Neutrophil (primary cell): ENCODE measurements at regions not wholly inside any gene's neighbourhood (a gene's known extent, or its start where the extent isn't known, plus 50 kb on each side); places are given as distances from the start of the nearest gene placed in this dataset.

ENCODE experiments used
- H3K27ac ChIP-seq: fragments of 200-600 bp; sonication (generic); 2 replicates; pipeline ENCODE4 v1.5.1; 2016; ENCODE audit warnings: mild to moderate bottlenecking, moderate library complexity
- H3K27me3 ChIP-seq: fragments of 200-600 bp; sonication (generic); 2 replicates; pipeline ENCODE4 v1.6.0; 2016; ENCODE audit warnings: mild to moderate bottlenecking
- H3K36me3 ChIP-seq: fragments of 200-600 bp; sonication (generic); 2 replicates; pipeline ENCODE4 v1.5.1; 2017
- H3K4me1 ChIP-seq, 2 experiments: fragments of 200-600 bp in 1 of 2; sonication (generic) in 1 of 2; 1 replicate in 1 of 2; 2 replicates in 1 of 2; pipeline versions ENCODE4 v1.5.1 to v1.6.1; 2013 to 2016; ENCODE audit warnings: low read depth in 1 of 2, low read length in 1 of 2, mild to moderate bottlenecking in 1 of 2, moderate library complexity in 1 of 2; ENCODE audit not compliant: control insufficient read depth in 1 of 2, insufficient read depth in 1 of 2
- H3K4me3 ChIP-seq, 2 experiments: fragments of 200-600 bp in 1 of 2; sonication (generic) in 1 of 2; 1 replicate in 1 of 2; 2 replicates in 1 of 2; pipeline ENCODE4 v1.5.1; 2013 to 2016; ENCODE audit warnings: low read depth in 1 of 2, low read length in 1 of 2, mild to moderate bottlenecking in 1 of 2, moderate library complexity in 1 of 2
- H3K9me3 ChIP-seq: fragments of 200-600 bp; sonication (generic); 2 replicates; pipeline ENCODE4 v1.5.1; 2016
- CTCF ChIP-seq: fragments of 200-600 bp; sonication (generic); IDR thresholded peaks from 2 replicates; pipeline ENCODE4 v1.5.1; 2016; ENCODE audit warnings: antibody characterized with exemption

- no peaks in the 10 kb centered on the region for H3K27me3 ChIP-seq
- no peaks in the 10 kb centered on the region for H3K9me3 ChIP-seq
- no peak for TF ChIP-seq CTCF
- no peaks in the 10 kb centered on the region for H3K36me3 ChIP-seq
- no peak overlapping the region for H3K27ac ChIP-seq
- no peak overlapping the region for H3K4me3 ChIP-seq
- no peaks in the 10 kb centered on the region for H3K4me1 ChIP-seq
Observed at GRCh38 chr5:88117546-88117945, 151.1 kb downstream of the TMEM161B start.

- Histone ChIP-seq H3K27me3 (no peaks in the 10 kb centered on the region), H3K4me3 (no peak overlapping the region)
- no peak for TF ChIP-seq CTCF
Observed at GRCh38 chr5:88116396-88116795, 152.2 kb downstream of the TMEM161B start.

GRCh38 chr5:88115211-88115610 is 153.4 kb downstream of the TMEM161B start:
- no peaks in the 10 kb centered on the region for H3K36me3 ChIP-seq
- TF ChIP-seq CTCF = no peak
- H3K4me1 ChIP-seq = no peaks in the 10 kb centered on the region
- H3K9me3 ChIP-seq = no peaks in the 10 kb centered on the region
- H3K27ac ChIP-seq = no peak overlapping the region
- no peak overlapping the region for H3K4me3 ChIP-seq
- no peaks in the 10 kb centered on the region for H3K27me3 ChIP-seq

More at GRCh38 chr5:88116396-88116795, 152.2 kb downstream of the TMEM161B start:
- no peak overlapping the region for H3K27ac ChIP-seq
- no peaks in the 10 kb centered on the region for H3K4me1 ChIP-seq
- no peaks in the 10 kb centered on the region for H3K36me3 ChIP-seq
- no peaks in the 10 kb centered on the region for H3K9me3 ChIP-seq

GRCh38 chr5:88113429-88113828 is 155.2 kb downstream of the TMEM161B start:
- H3K36me3 ChIP-seq = no peaks in the 10 kb centered on the region
- no peaks in the 10 kb centered on the region for H3K9me3 ChIP-seq
- H3K4me1 ChIP-seq = no peaks in the 10 kb centered on the region
- H3K4me3 ChIP-seq = no peak overlapping the region
- no peak overlapping the region for H3K27ac ChIP-seq
- TF ChIP-seq CTCF = no peak
- H3K27me3 ChIP-seq = no peaks in the 10 kb centered on the region

- no peak overlapping the region for H3K4me3 ChIP-seq
- no peak overlapping the region for H3K27ac ChIP-seq
- H3K9me3 ChIP-seq = no peaks in the 10 kb centered on the region
- no peak for TF ChIP-seq CTCF
- H3K27me3 ChIP-seq = no peaks in the 10 kb centered on the region
- no peaks in the 10 kb centered on the region for H3K4me1 ChIP-seq
- no peaks in the 10 kb centered on the region for H3K36me3 ChIP-seq
Observed at GRCh38 chr5:88109818-88110217, 158.8 kb downstream of the TMEM161B start.
